HEK293T (cell line): ENCODE measurements at regions not wholly inside any gene's neighbourhood (a gene's known extent, or its start where the extent isn't known, plus 50 kb on each side); places are given as distances from the start of the nearest gene placed in this dataset.

Source experiments
- CTCF ChIA-PET: fragments of 350-600 bp; formaldehyde crosslinking; extraction: SDS; loops from one replicate; lab custom pipeline; 2021; ENCODE audit warnings: antibody characterized with exemption, inconsistent platforms; lab: Yijun Ruan, JAX
- POLR2A ChIA-PET: fragments of 350-600 bp; formaldehyde crosslinking; extraction: SDS; loops from one replicate; lab custom pipeline; 2020; ENCODE audit warnings: antibody characterized with exemption, inconsistent platforms; lab: Yijun Ruan, JAX
- DNase-seq: peaks from one replicate; pipeline ENCODE4 v3.0.0; 2012; ENCODE audit warnings: mixed read lengths; ENCODE audit errors: extremely low spot score
- ARNT ChIP-seq: fragments of 450-650 bp; IDR thresholded peaks from 2 replicates; pipeline ENCODE4 v1.6.1; 2017; ENCODE audit warnings: mild to moderate bottlenecking
- BHLHE40 ChIP-seq: fragments of 450-650 bp; IDR thresholded peaks from 2 replicates; pipeline ENCODE4 v1.6.1; 2016; ENCODE audit warnings: mild to moderate bottlenecking, moderate library complexity, borderline replicate concordance
- CTBP1 ChIP-seq: fragments of 450-650 bp; IDR thresholded peaks from 2 replicates; pipeline ENCODE4 v1.6.1; 2016; ENCODE audit warnings: borderline replicate concordance
- ELF4 ChIP-seq: fragments of 450-650 bp; IDR thresholded peaks from 2 replicates; pipeline ENCODE4 v1.6.1; 2017; ENCODE audit warnings: antibody characterized with exemption
- FOXA1 ChIP-seq: fragments of 450-650 bp; IDR thresholded peaks from 2 replicates; pipeline ENCODE4 v1.6.1; 2016; ENCODE audit warnings: mild to moderate bottlenecking
- FOXK2 ChIP-seq: fragments of 450-650 bp; IDR thresholded peaks from 2 replicates; pipeline ENCODE4 v1.6.1; 2016; ENCODE audit warnings: mild to moderate bottlenecking
- FOXM1 ChIP-seq: fragments of 450-650 bp; IDR thresholded peaks from 2 replicates; pipeline ENCODE4 v1.6.1; 2017; ENCODE audit warnings: mild to moderate bottlenecking, borderline replicate concordance
- HDGF ChIP-seq: fragments of 450-650 bp; IDR thresholded peaks from 2 replicates; pipeline ENCODE4 v1.6.1; 2017; ENCODE audit warnings: antibody characterized with exemption, borderline replicate concordance
- L3MBTL2 ChIP-seq: fragments of 450-650 bp; conservative IDR thresholded peaks from 2 replicates; pipeline ENCODE4 v1.6.1; 2016; ENCODE audit warnings: mild to moderate bottlenecking
- LEF1 ChIP-seq: fragments of 450-650 bp; IDR thresholded peaks from 2 replicates; pipeline ENCODE4 v1.6.1; 2017; ENCODE audit warnings: mild to moderate bottlenecking, borderline replicate concordance
- NFRKB ChIP-seq: fragments of 450-650 bp; IDR thresholded peaks from 2 replicates; pipeline ENCODE4 v1.6.1; 2016; ENCODE audit warnings: mild to moderate bottlenecking, moderate library complexity
- SP1 ChIP-seq: fragments of 450-650 bp; IDR thresholded peaks from 2 replicates; pipeline ENCODE4 v1.6.1; 2017
- SUZ12 ChIP-seq: fragments of 450-650 bp; IDR thresholded peaks from 2 replicates; pipeline ENCODE4 v1.6.1; 2016; ENCODE audit warnings: mild to moderate bottlenecking
- TARDBP ChIP-seq: fragments of 450-650 bp; IDR thresholded peaks from 2 replicates; pipeline ENCODE4 v1.6.1; 2016
- ZNF384 ChIP-seq: fragments of 450-650 bp; IDR thresholded peaks from 2 replicates; pipeline ENCODE4 v1.6.1; 2016
- TF ChIP-seq, protein P1 (sequence below): fragments of 450-650 bp; IDR thresholded peaks from 2 replicates; pipeline ENCODE4 v1.6.1; 2016

GRCh38 chr1:78436961-78437360, 53.8 kb upstream of the PTGFR start:
- no peak for DNase-seq
- TF ChIP-seq HDGF: no peak
- TF ChIP-seq SUZ12: no peak
- no peak for TF ChIP-seq NFRKB
- no peak for TF ChIP-seq ARNT
- no peak for TF ChIP-seq BHLHE40
- no peak for TF ChIP-seq CTBP1
- no peak for TF ChIP-seq LEF1
- no peak for TF ChIP-seq FOXK2
- no peak for TF ChIP-seq ELF4
- TF ChIP-seq FOXA1: no peak
- no peak for TF ChIP-seq ZNF384
- no peak for TF ChIP-seq FOXM1
- TF ChIP-seq TARDBP: no peak
- TF ChIP-seq SP1: no peak
- CTCF ChIA-PET: no interaction called here
- POLR2A ChIA-PET: no interaction called here

DNA sequence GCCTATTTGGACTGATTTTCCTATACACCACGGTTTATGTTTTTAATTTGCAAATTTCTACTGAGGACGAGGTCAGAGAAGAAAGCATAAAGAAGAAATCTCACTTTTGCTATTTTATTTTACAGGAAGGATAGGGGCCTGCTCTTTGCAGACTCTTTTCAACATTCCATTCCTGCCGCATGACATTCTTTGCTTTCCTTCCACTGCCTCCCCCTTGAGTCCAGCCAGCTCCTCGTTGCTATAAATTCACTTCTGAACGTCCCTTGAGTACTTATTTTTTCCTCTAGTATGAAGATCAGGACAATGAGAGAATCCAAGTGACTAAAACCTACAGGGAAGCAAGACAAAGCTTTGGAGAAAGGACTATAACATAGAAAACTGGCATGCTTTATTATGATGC, 53.4 kb upstream of the PTGFR start:
- CTCF ChIA-PET: no interaction called here
- no peak for DNase-seq
- POLR2A ChIA-PET: no interaction called here
- TF ChIP-seq ZNF384 (no peak), SUZ12 (no peak), FOXK2 (no peak), LEF1 (no peak), NFRKB (no peak)
- TF ChIP-seq, protein P1, sequence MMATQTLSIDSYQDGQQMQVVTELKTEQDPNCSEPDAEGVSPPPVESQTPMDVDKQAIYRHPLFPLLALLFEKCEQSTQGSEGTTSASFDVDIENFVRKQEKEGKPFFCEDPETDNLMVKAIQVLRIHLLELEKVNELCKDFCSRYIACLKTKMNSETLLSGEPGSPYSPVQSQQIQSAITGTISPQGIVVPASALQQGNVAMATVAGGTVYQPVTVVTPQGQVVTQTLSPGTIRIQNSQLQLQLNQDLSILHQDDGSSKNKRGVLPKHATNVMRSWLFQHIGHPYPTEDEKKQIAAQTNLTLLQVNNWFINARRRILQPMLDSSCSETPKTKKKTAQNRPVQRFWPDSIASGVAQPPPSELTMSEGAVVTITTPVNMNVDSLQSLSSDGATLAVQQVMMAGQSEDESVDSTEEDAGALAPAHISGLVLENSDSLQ: no peak

GRCh38 chr1:78437941-78438340, 52.8 kb upstream of the PTGFR start:
- no peak for DNase-seq
- CTCF ChIA-PET: no interaction called here
- POLR2A ChIA-PET: no interaction called here

GRCh38 chr1:78440381-78440793, 50.4 kb upstream of the PTGFR start:
- ChIA-PET POLR2A (no interaction called here), CTCF (interaction anchor here (1.0 kb wide), 1 partner anchor 235 kb away, joined by 3 read pairs; no protein-coding TSS in a partner anchor)
- TF ChIP-seq NFRKB (no peak), ARNT (no peak), FOXM1 (no peak), L3MBTL2 (no peak), ZNF384 (no peak), SUZ12 (no peak)
- TF ChIP-seq, protein P1: no peak
- no peak for DNase-seq

More at GRCh38 chr1:78437941-78438340, 52.8 kb upstream of the PTGFR start:
- TF ChIP-seq, protein P1: no peak
- TF ChIP-seq L3MBTL2 (no peak), TARDBP (no peak), LEF1 (no peak), SP1 (no peak), CTBP1 (no peak), ARNT (no peak), FOXA1 (no peak), HDGF (no peak)
